HG03095 (cell line): ENCODE measurements at regions not wholly inside any gene's neighbourhood (a gene's known extent, or its start where the extent isn't known, plus 50 kb on each side); places are given as distances from the start of the nearest gene placed in this dataset.
"Not testable (repeated sequence)": the region's sequence is repeated elsewhere in the genome, so short reads cannot be mapped to it uniquely, and the experiment has no call there.

Source experiments
- ATAC-seq: cut with Tn5 transposase; IDR thresholded peaks from one replicate; pipeline ENCODE4 v1.9.1; 2021; ENCODE audit warnings: moderate library complexity; ENCODE audit not compliant: unreplicated experiment

GRCh38 chrX:108892501-108892900, 156.1 kb upstream of the IRS4 start:
- ATAC-seq, result no peak

DNA sequence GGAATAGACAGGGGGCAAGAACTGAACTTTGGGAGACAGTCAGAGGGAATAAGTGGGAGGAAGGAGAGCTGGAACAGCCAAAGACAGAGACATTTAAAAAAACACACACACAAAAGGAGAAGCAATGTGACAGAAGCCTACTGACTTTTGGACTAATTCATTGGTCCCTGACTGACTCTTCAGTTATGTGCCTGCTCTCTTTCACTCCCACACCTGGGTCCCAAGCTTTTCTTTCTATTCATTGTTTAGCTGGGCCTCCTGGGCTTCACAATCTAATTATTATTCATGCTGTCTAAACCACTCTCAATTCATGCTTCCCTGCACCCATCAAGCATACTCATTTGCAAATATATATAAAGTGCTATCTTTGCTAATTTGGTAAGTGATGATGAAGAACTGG, 139.2 kb upstream of the IRS4 start:
- ATAC-seq, result no peak

DNA sequence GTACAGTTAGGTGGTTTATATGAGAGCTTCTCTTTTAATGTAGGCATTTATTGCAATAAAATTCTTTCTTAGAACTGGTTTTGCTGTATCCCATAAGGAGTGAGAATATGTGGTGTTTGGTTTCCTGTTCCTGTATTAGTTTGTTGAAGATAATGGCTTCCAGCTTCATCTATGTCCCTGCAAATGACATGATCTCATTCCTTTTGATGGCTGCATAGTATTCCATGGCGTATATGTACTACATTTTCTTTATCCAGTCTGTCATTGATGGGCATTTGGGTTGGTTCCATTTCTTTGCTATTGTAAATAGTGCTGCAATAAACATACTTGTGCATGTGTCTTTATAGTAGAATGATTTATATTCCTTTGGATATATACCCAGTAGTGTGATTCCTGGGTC, 106.7 kb upstream of the IRS4 start:
- ATAC-seq, result not testable (repeated sequence)

DNA sequence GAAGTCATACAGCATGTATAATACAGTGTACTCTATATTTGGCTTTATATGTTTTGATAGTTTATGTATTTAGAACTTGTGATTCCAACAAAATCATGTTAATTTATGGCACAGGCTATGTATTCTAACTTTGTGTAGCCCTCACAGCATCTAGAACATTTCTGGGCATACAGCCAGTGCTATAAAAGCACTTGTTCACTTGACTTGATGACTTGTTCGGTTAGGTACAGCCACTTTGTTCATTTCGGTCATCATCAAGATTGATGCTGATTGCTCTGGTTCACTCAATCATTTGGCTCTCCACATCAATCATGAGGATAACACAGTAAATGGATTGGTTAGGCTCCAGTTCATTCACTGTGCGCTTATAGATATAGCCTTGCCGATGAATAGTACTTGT, 97.6 kb upstream of the IRS4 start:
- ATAC-seq, result no peak

GRCh38 chrX:108811891-108812290, 75.5 kb upstream of the IRS4 start:
- ATAC-seq, result no peak

- ATAC-seq, result no peak
Measured at GRCh38 chrX:108795240-108795639, 58.9 kb upstream of the IRS4 start.
